Adrenal gland (tissue), 9 donors: ENCODE measurements at regions not wholly inside any gene's neighbourhood (a gene's known extent, or its start where the extent isn't known, plus 50 kb on each side); places are given as distances from the start of the nearest gene placed in this dataset.

ENCODE experiments used
- DNase-seq, 7 donors: peaks; one replicate each; pipeline ENCODE4 v3.0.0-alpha.2; 2019 to 2020
- H3K27ac ChIP-seq, 5 donors: fragments of 200-600 bp; sonication (generic) in 4 of 5; 1 replicate in 3 of 5; 2 replicates in 2 of 5; pipeline versions ENCODE4 v1.5.1 to v1.8.0; 2016 to 2020; ENCODE audit warnings: mild to moderate bottlenecking in 1 of 5
- H3K27me3 ChIP-seq: fragments of 200-600 bp; 2 replicates; pipeline ENCODE4 v1.8.0; 2021
- H3K36me3 ChIP-seq, 2 donors: fragments of 200-600 bp; replicated peaks in 1 of 2; 1 replicate in 1 of 2; 2 replicates in 1 of 2; pipeline versions ENCODE4 v1.5.1 to v1.8.0; 2018 to 2022
- H3K4me1 ChIP-seq, 2 donors: fragments of 200-600 bp; replicated peaks in 1 of 2; 1 replicate in 1 of 2; 2 replicates in 1 of 2; pipeline versions ENCODE4 v1.5.1 to v1.8.0; 2018 to 2021
- H3K4me3 ChIP-seq, 4 donors: fragments of 200-600 bp; sonication (generic) in 3 of 4; one replicate each; pipeline ENCODE4 v1.5.1; 2016 to 2018
- H3K9me3 ChIP-seq, 3 donors: fragments of 200-600 bp; sonication (generic) in 1 of 3; replicated peaks in 1 of 3; 1 replicate in 2 of 3; 2 replicates in 1 of 3; pipeline versions ENCODE4 v1.5.1 to v1.8.0; 2016 to 2021
- CTCF ChIP-seq, 6 experiments: fragments of 450-650 bp in 4 of 6; fragments of 200-600 bp in 2 of 6; sonication (generic) in 1 of 6; IDR thresholded peaks; 1 replicate in 5 of 6; 2 replicates in 1 of 6; pipeline versions ENCODE4 v1.5.1 to v1.8.0; 2016 to 2021; ENCODE audit warnings: antibody characterized with exemption in 6 of 6, mild to moderate bottlenecking in 2 of 6, moderate library complexity in 1 of 6
- POLR2A ChIP-seq, 2 donors: fragments of 450-650 bp; IDR thresholded peaks; one replicate each; pipeline ENCODE4 v1.6.1; 2017; ENCODE audit warnings: antibody characterized with exemption in 2 of 2, mild to moderate bottlenecking in 2 of 2, moderate library complexity in 1 of 2
- WGBS, 4 donors: extraction: QIAGEN DNeasy Blood & Tissue Kit in 2 of 4; methylation state at CpG; one replicate each; pipeline versions ENCODE4 v1.1.5 to v1.1.7; 2013 to 2017; 5-methylcytosine and 5-hydroxymethylcytosine counted together
- intact Hi-C, 2 donors: fragments of 100-400 bp; cut with DNase I; formaldehyde crosslinking; loops; one replicate each; pipeline versions ENCODE4 v1.14.1 to v1.15.0; 2022 to 2023
- donor health status: healthy with polysubstance abuse.
- donor health status: Bipolar disorder and iron deficiency.
- donor health status: DM: yes; HTN: yes; CAD: no.
- donor health status: DM: no; HTN: no; CAD: no.
- donor health status: DM: no; HTN: no; CAD: no.

GRCh38 chr1:101723415-101723814, 273.3 kb downstream of the OLFM3 start:
- no peaks in the 10 kb centered on the region for H3K36me3 ChIP-seq
- no peak for DNase-seq
- H3K4me1 ChIP-seq: no peaks in the 10 kb centered on the region
- no peaks in the 10 kb centered on the region for H3K27me3 ChIP-seq
- H3K27ac ChIP-seq: no peak overlapping the region
- H3K4me3 ChIP-seq: no peak overlapping the region
- no peaks in the 10 kb centered on the region for H3K9me3 ChIP-seq
- no peak for TF ChIP-seq CTCF (IDR thresholded peaks at IDR 0.05)
- no peak for TF ChIP-seq POLR2A (IDR thresholded peaks at IDR 0.05)
- intact Hi-C loops: no loop called here
- 70 to 74% (median 74%) methylated on average over 4 of the region's 4 CpGs for WGBS, 4 donors

- no peak for DNase-seq
- Histone ChIP-seq H3K27ac (no peak overlapping the region), H3K27me3 (no peaks in the 10 kb centered on the region), H3K4me3 (no peak overlapping the region), H3K9me3 (no peaks in the 10 kb centered on the region), H3K36me3 (no peaks in the 10 kb centered on the region), H3K4me1 (no peaks in the 10 kb centered on the region)
- intact Hi-C loops: no loop called here
- WGBS, 4 donors: 70 to 81% (median 75%) methylated on average over 5 of the region's 5 CpGs
- no peak for TF ChIP-seq POLR2A (IDR thresholded peaks at IDR 0.05)
- TF ChIP-seq CTCF (IDR thresholded peaks at IDR 0.05): no peak
Measured at GRCh38 chr1:101728029-101728428, 268.7 kb downstream of the OLFM3 start.

GRCh38 chr1:101730559-101730958, 266.2 kb downstream of the OLFM3 start:
- no peak for DNase-seq
- Histone ChIP-seq H3K36me3 (no peaks in the 10 kb centered on the region), H3K4me1 (no peaks in the 10 kb centered on the region), H3K27ac (no peak overlapping the region), H3K9me3 (no peaks in the 10 kb centered on the region), H3K4me3 (no peak overlapping the region), H3K27me3 (no peaks in the 10 kb centered on the region)
- intact Hi-C loops: no loop called here
- WGBS, 4 donors: 74 to 82% (median 81%) methylated on average over 2 of the region's 2 CpGs
- TF ChIP-seq CTCF (IDR thresholded peaks at IDR 0.05) (no peak), POLR2A (IDR thresholded peaks at IDR 0.05) (no peak)

GRCh38 chr1:101732261-101732660, 264.5 kb downstream of the OLFM3 start:
- Histone ChIP-seq H3K36me3 (no peaks in the 10 kb centered on the region), H3K4me3 (no peak overlapping the region), H3K9me3 (no peaks in the 10 kb centered on the region), H3K27me3 (no peaks in the 10 kb centered on the region), H3K27ac (no peak overlapping the region), H3K4me1 (no peaks in the 10 kb centered on the region)
- TF ChIP-seq POLR2A (IDR thresholded peaks at IDR 0.05): no peak
- TF ChIP-seq CTCF (IDR thresholded peaks at IDR 0.05): no peak
- 83 to 96% (median 87%) methylated on average over 2 of the region's 2 CpGs for WGBS, 4 donors
- DNase-seq: no peak
- intact Hi-C loops: no loop called here
